ENCODE measurements at regions not wholly inside any gene's neighbourhood (a gene's known extent, or its start where the extent isn't known, plus 50 kb on each side); places are given as distances from the start of the nearest gene placed in this dataset.

GRCh38 chr21:19141511-19141910 is 737.9 kb upstream of the TMPRSS15 start:
- no peak for TF ChIP-seq EP300 (IDR thresholded peaks at IDR 0.05; ENCODE audit: borderline replicate concordance)
- no peak for TF ChIP-seq ZBTB7A (IDR thresholded peaks at IDR 0.05; ENCODE audit: low read depth)
- TF ChIP-seq YY1 (IDR thresholded peaks at IDR 0.05; ENCODE audit: low read depth): no peak
- TF ChIP-seq TCF12 (IDR thresholded peaks at IDR 0.05; ENCODE audit: low read depth): no peak
- no peak for TF ChIP-seq REST (IDR thresholded peaks at IDR 0.05; ENCODE audit: low read depth)
- no peak for TF ChIP-seq CREB1 (IDR thresholded peaks at IDR 0.05; ENCODE audit: low read depth)
